HEK293T (cell line): ENCODE measurements at regions not wholly inside any gene's neighbourhood (a gene's known extent, or its start where the extent isn't known, plus 50 kb on each side); places are given as distances from the start of the nearest gene placed in this dataset.

Experiments
- CTCF ChIA-PET: fragments of 350-600 bp; formaldehyde crosslinking; extraction: SDS; loops from one replicate; lab custom pipeline; 2021; ENCODE audit warnings: antibody characterized with exemption, inconsistent platforms; lab: Yijun Ruan, JAX
- POLR2A ChIA-PET: fragments of 350-600 bp; formaldehyde crosslinking; extraction: SDS; loops from one replicate; lab custom pipeline; 2020; ENCODE audit warnings: antibody characterized with exemption, inconsistent platforms; lab: Yijun Ruan, JAX
- DNase-seq: peaks from one replicate; pipeline ENCODE4 v3.0.0; 2012; ENCODE audit warnings: mixed read lengths; ENCODE audit errors: extremely low spot score
- ARNT ChIP-seq: fragments of 450-650 bp; IDR thresholded peaks from 2 replicates; pipeline ENCODE4 v1.6.1; 2017; ENCODE audit warnings: mild to moderate bottlenecking
- BHLHE40 ChIP-seq: fragments of 450-650 bp; IDR thresholded peaks from 2 replicates; pipeline ENCODE4 v1.6.1; 2016; ENCODE audit warnings: mild to moderate bottlenecking, moderate library complexity, borderline replicate concordance
- CTBP1 ChIP-seq: fragments of 450-650 bp; IDR thresholded peaks from 2 replicates; pipeline ENCODE4 v1.6.1; 2016; ENCODE audit warnings: borderline replicate concordance
- ELF4 ChIP-seq: fragments of 450-650 bp; IDR thresholded peaks from 2 replicates; pipeline ENCODE4 v1.6.1; 2017; ENCODE audit warnings: antibody characterized with exemption
- FOXA1 ChIP-seq: fragments of 450-650 bp; IDR thresholded peaks from 2 replicates; pipeline ENCODE4 v1.6.1; 2016; ENCODE audit warnings: mild to moderate bottlenecking
- FOXK2 ChIP-seq: fragments of 450-650 bp; IDR thresholded peaks from 2 replicates; pipeline ENCODE4 v1.6.1; 2016; ENCODE audit warnings: mild to moderate bottlenecking
- FOXM1 ChIP-seq: fragments of 450-650 bp; IDR thresholded peaks from 2 replicates; pipeline ENCODE4 v1.6.1; 2017; ENCODE audit warnings: mild to moderate bottlenecking, borderline replicate concordance
- HDGF ChIP-seq: fragments of 450-650 bp; IDR thresholded peaks from 2 replicates; pipeline ENCODE4 v1.6.1; 2017; ENCODE audit warnings: antibody characterized with exemption, borderline replicate concordance
- L3MBTL2 ChIP-seq: fragments of 450-650 bp; conservative IDR thresholded peaks from 2 replicates; pipeline ENCODE4 v1.6.1; 2016; ENCODE audit warnings: mild to moderate bottlenecking
- LEF1 ChIP-seq: fragments of 450-650 bp; IDR thresholded peaks from 2 replicates; pipeline ENCODE4 v1.6.1; 2017; ENCODE audit warnings: mild to moderate bottlenecking, borderline replicate concordance
- NFRKB ChIP-seq: fragments of 450-650 bp; IDR thresholded peaks from 2 replicates; pipeline ENCODE4 v1.6.1; 2016; ENCODE audit warnings: mild to moderate bottlenecking, moderate library complexity
- PKNOX1 ChIP-seq: fragments of 450-650 bp; IDR thresholded peaks from 2 replicates; pipeline ENCODE4 v1.6.1; 2016
- SP1 ChIP-seq: fragments of 450-650 bp; IDR thresholded peaks from 2 replicates; pipeline ENCODE4 v1.6.1; 2017
- SUZ12 ChIP-seq: fragments of 450-650 bp; IDR thresholded peaks from 2 replicates; pipeline ENCODE4 v1.6.1; 2016; ENCODE audit warnings: mild to moderate bottlenecking
- TARDBP ChIP-seq: fragments of 450-650 bp; IDR thresholded peaks from 2 replicates; pipeline ENCODE4 v1.6.1; 2016
- ZNF384 ChIP-seq: fragments of 450-650 bp; IDR thresholded peaks from 2 replicates; pipeline ENCODE4 v1.6.1; 2016

- DNase-seq, result no peak
- ChIA-PET POLR2A (no interaction called here), CTCF (no interaction called here)
- no peak for TF ChIP-seq FOXM1
- TF ChIP-seq ELF4, result no peak
- no peak for TF ChIP-seq SP1
- TF ChIP-seq FOXK2, result no peak
Measured at GRCh38 chr14:89613260-89614008, 196.4 kb upstream of the FOXN3 start.

GRCh38 chr14:89609500-89610100 is 192.6 kb upstream of the FOXN3 start:
- POLR2A ChIA-PET, result no interaction called here
- TF ChIP-seq SP1, result no peak
- TF ChIP-seq FOXA1, result no peak
- no peak for TF ChIP-seq SUZ12
- TF ChIP-seq LEF1, result no peak
- TF ChIP-seq TARDBP, result no peak
- TF ChIP-seq ELF4, result no peak
- no peak for TF ChIP-seq BHLHE40
- no peak for TF ChIP-seq ZNF384
- TF ChIP-seq PKNOX1, result no peak
- TF ChIP-seq CTBP1, result no peak
- no peak for TF ChIP-seq L3MBTL2
- TF ChIP-seq NFRKB, result no peak
- no peak for TF ChIP-seq FOXK2
- no peak for DNase-seq
- CTCF ChIA-PET, result interaction anchor here (0.8 kb wide), 1 partner anchor 401 kb away, joined by 3 read pairs; no protein-coding TSS in a partner anchor

- ChIA-PET POLR2A (no interaction called here), CTCF (no interaction called here)
- no peak for DNase-seq
- no peak for TF ChIP-seq FOXM1
- TF ChIP-seq ZNF384, result no peak
- no peak for TF ChIP-seq NFRKB
- no peak for TF ChIP-seq LEF1
- TF ChIP-seq TARDBP, result no peak
- no peak for TF ChIP-seq CTBP1
- TF ChIP-seq ARNT, result no peak
Measured at GRCh38 chr14:89607453-89607852, 190.4 kb upstream of the FOXN3 start.

DNA sequence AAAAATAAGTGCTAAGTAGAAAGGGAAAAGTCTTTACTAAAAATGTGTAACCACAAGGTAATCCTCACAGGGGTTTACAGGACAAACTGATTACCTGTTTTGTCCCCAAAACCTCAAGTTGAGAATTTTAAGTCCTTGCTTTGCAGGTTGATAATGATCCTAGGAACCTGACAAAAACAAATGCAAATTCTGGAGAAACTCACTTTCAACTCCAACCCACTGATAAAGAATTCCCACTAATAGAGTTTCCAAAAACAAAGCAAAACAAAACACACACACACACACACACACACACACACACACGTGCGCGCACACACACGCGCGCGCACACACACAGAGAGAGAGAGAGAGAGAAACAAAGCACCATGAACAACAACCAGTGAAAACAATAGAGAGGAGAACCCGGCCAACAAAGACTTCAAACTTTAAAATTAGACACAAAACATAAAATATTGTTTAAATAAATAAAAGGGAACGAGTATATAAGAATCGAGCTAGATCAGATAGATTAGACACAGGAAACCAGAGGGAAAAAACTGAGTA is 187.0 kb upstream of the FOXN3 start:
- TF ChIP-seq LEF1 (no peak), HDGF (no peak), L3MBTL2 (no peak)
- POLR2A ChIA-PET, result no interaction called here
- CTCF ChIA-PET, result interaction anchor here (0.7 kb wide), 1 partner anchor 806 kb away, joined by 3 read pairs; no protein-coding TSS in a partner anchor
- no peak for DNase-seq

DNA sequence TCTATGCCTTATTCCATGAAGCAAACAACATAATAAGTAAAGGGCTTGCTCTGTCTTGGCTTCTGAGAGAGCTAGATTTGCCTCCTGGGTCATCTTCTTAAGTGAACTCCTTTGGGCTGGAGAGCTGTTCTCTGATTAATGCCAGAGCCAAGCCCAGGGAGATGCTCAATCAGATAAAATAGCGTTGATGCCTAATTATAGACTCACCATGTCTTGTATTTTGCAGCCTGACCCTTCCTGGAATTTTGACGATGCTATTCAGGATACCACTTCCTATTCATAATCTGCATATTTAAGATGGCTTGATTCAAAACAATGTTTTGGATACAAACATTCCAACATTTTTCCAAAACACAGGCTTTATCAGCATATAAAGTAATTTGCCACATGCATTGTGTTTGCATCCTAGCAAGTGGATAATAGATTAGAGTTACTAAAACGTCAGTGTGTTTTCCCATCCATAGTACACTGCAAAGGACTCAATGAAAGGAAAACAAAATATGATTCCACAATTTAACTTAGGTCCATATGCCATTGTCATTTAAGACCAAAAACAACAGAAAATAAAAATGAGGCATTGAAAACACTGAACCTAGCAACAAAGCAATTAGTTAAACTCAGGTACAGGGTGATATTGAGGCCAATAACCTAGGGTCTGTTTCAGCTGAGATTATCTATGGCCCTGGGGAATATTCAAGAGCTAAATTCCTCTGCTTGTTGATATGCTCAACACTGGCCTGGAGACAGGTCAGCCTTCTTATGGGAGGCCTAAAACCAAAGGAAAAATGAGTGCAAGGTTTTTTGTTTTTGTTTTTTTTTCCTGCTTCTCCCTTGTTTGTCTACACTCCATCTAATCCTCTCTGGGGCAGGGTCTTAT is 184.2 kb upstream of the FOXN3 start:
- TF ChIP-seq SP1 (no peak), BHLHE40 (no peak), LEF1 (no peak), ZNF384 (no peak), L3MBTL2 (no peak), FOXK2 (no peak), NFRKB (no peak), FOXA1 (no peak), FOXM1 (no peak), CTBP1 (no peak), TARDBP (no peak), HDGF (no peak)
- POLR2A ChIA-PET, result no interaction called here
- CTCF ChIA-PET, result no interaction called here
- DNase-seq, result no peak

DNA sequence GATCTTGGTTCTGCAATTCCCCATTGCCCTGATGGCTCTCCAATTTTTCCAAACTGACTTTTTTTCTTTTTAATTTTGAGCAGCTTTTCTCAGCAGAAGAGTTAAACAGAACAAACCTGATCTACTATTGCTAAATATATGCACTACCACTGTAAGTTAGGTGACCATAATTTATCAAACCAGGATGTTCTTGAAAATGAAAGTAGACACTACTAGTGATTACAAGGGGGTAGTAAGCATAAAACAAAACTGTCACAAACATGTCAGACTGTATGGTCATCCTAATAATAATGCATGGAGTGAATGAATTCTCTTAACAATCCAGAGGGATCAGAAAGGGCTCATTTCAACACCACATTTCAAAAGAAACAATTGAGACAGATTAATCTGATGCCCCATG is 183.0 kb upstream of the FOXN3 start:
- CTCF ChIA-PET, result no interaction called here
- POLR2A ChIA-PET, result no interaction called here
- TF ChIP-seq FOXK2, result no peak
- TF ChIP-seq ARNT, result no peak
- TF ChIP-seq CTBP1, result no peak
- no peak for TF ChIP-seq SP1
- no peak for TF ChIP-seq LEF1
- no peak for TF ChIP-seq BHLHE40
- TF ChIP-seq SUZ12, result no peak
- TF ChIP-seq ZNF384, result no peak
- TF ChIP-seq NFRKB, result no peak
- no peak for TF ChIP-seq HDGF
- no peak for TF ChIP-seq TARDBP

GRCh38 chr14:89598548-89599186 is 181.6 kb upstream of the FOXN3 start:
- DNase-seq, result no peak

More for the DNA sequence above, 183.0 kb upstream of the FOXN3 start:
- DNase-seq, result no peak

More at GRCh38 chr14:89598548-89599186, 181.6 kb upstream of the FOXN3 start:
- TF ChIP-seq ARNT (no peak), ELF4 (no peak), PKNOX1 (no peak), ZNF384 (no peak)
- ChIA-PET POLR2A (no interaction called here), CTCF (no interaction called here)
